DMS153 (cell line): ENCODE measurements at regions not wholly inside any gene's neighbourhood (a gene's known extent, or its start where the extent isn't known, plus 50 kb on each side); places are given as distances from the start of the nearest gene placed in this dataset.
"Not testable (repeated sequence)": the region's sequence is repeated elsewhere in the genome, so short reads cannot be mapped to it uniquely, and the experiment has no call there.

ENCODE experiments used
- DNase-seq: peaks from one replicate; lab custom pipeline; 2025; lab: John Stamatoyannopoulos, UW

DNA sequence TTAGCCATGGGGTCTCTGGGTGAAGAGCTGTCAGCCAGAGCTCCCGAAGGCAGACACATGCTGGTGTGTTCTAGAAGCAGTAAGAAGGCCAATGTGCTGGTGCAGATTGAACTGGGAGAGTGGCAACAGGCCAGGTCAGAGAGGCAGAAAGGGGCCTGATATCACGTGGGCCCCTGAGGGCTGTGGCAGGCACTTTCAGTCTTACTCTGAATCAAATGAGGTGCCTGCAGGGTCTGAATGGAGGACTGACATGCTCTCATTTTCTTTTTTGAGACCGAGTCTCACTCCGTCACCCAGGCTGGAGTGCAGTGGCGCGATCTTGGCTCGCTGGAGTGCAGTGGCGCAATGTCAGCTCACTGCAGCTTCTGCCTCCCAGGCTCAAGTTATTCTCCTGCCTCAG is 293.8 kb downstream of the ABCC12 start:
- no peak for DNase-seq

DNA sequence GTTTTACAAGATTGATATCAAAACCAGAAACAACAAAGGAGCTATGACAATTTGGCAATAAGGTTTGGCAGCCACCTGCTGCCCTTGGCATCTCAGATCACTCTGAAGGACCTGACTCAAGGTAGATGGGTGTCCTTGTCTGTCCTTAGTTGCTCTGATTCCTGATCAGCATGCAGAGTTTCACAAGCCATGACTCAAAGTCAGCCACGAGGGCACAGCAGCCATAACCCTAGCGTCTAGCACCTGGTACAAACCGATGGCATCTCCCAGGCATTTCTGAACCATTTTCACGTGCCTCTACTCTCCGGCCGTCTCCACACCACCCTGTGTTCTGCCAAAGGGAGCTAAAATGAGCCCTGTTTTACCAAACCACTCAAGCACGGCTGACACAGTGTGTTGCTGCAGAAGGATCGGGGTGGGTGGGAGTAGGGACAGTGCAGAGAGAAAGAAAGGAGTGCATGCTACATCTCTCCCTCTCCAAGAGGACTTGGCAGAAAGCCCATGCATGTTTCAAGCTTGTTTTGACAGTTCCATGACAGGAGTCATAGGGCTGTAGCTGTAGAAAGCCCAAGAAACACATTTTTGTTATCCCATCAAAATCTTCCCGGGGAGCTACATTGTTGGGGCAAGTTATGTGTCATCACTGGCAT is 297.3 kb downstream of the ABCC12 start:
- DNase-seq = no peak

DNA sequence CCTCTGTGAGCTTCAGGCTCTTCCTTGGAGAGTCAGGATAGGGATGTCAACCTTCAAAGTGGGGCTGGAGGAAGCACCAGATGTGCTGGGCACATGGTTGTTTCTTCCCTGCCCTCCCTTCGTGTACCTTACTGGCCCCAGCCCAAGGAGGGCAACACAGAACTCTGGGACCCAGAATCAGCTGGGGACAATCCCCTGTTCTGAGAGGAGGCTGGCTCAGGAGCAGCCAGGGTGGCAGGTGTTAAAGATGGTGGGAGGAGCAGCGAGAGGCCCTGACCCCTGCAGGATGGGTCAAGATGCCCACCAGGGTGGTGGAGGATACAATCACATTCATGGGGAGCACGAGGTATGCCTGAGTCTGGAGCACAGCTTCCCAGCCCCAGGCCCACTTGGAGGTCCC is 300.4 kb downstream of the ABCC12 start:
- DNase-seq = no peak

DNA sequence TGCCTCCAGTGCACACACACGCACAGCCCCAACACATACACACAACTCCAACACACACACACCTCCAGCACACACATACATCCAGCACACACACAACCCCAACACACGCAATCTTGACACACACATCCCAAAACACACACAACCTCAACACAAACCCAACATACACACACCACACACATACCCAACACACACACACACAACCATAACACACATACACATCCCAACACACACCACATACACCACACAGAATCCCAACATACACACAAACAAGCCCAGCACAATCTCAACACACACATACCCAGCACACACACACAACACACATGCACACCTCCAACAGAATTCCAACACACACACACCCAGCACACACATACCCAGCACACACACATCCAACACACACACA is 301.1 kb downstream of the ABCC12 start:
- DNase-seq = no peak

DNA sequence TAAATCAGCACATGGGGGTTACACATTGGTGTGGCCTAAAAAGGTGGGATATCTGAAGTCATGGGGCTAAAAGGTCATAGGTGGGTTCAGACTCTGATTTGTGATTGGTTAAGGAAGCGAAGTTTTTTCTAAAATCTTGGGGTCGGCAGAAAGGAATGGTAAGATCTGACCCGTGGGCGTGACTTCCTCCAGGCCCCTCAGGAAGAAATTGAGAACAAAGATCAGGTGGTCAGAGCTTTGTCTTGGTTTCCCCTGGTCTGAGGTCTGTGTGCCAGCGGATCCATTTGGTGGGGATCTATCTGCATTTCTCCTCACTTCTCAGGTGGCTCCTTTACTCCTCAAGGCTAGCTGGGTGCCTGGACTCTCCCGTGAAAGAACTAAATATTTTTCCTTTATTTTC is 302.8 kb downstream of the ABCC12 start:
- no peak for DNase-seq

DNA sequence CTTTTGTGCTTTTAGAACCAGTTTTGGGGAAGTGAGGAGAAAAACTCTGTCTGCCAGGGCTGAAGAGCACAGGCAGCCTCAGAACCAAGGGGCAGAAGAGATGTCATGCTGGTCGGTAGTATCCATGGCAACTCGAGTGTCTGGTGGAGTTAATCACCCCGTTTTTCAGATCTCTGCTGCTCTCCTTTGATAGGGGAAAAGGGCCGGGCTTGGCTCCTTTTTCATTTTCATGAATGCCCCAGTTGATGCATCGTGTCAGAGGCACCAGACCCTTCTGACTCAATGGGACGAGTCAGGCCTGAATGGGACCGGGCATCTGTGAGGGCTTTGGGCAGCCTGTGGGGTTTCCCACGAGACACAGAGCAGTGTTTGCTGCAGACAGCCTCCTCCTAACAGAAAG is 304.6 kb downstream of the ABCC12 start:
- DNase-seq = no peak

DNA sequence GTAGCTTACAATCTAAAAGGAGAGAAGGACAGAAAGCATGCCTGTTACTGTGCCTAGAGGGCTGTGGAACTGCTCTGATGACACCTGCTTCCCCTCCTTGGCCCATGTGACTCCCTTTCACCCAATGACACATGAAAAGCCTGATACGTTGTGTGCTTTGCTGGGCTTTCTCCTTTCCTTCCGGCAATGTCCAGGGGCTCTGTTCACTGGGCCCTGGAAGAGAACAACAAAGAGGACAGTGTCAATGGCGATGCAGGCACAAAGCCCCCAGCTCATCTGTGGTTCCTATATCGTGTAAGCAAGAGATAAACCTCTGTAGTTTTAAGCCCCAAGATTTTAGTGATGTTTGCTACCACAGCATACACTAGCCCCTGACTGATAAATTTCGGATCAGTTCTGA is 306.1 kb downstream of the ABCC12 start:
- DNase-seq = no peak

DNA sequence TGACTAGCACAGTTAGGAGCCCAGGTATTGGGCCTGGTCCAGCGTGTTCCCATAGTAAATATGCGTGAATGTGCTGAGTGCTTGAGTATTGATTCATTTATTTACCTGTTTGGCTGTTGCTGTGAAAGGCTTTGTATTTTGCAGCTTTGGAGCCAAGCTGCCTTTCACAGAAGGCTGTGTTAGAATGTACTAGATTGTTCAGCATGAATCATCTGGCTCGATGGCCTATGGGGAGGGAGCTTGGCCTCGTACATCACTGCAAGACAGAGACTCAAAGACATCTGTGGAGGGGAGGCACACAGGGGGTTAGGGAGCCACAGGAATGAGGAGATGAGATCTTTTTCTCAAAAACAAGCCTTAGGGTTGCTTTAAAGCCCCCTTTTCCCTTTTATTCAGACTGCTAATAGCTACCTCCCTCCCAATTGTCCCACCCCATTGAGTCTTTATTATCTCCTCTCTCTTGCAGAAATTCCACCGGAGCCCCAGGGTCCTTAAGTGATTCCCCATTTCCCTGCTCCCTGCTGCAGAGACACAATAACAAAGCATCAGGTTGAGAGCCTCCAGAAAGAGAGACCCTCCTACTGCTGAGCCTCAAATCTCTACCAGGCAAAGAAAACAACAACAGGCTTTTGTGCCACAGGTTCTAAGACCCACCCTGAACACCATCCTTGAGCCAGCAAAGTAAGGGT is 307.2 kb downstream of the ABCC12 start:
- DNase-seq = no peak

DNA sequence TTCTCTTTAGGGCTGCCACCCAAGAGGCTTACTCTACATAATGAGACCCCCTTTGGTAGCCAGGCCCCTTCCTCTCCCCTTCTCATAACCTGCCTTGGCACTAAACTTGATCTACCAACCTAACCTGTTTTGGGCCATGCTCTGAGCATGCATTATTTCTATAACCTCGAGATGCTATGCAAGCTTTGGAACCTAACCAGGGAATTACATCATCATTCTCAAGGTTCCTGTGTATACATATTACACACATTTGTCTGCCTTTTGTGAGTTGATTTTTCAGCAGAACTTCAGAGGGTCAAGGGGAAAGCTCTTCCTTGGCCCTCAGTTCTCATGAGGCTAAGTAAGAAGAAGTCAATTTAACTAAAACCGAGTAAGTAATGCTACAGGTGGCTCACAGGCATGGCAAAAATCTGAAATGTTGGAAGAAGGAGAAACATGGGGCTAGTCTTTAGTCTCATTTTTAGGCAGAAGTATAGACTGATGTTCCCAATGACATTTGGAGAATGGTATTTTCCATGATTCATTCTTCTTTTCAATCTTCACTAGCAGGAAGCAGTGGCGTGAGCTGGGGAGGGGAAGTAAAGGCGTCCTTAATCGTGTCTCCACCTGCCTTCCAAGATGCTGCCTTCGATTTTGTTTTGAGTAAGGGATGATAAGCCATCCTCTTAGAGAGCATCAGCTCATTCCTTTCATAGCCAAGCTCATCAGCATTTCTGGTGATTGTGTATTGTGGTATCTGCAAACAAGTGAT is 308.4 kb downstream of the ABCC12 start:
- no peak for DNase-seq

DNA sequence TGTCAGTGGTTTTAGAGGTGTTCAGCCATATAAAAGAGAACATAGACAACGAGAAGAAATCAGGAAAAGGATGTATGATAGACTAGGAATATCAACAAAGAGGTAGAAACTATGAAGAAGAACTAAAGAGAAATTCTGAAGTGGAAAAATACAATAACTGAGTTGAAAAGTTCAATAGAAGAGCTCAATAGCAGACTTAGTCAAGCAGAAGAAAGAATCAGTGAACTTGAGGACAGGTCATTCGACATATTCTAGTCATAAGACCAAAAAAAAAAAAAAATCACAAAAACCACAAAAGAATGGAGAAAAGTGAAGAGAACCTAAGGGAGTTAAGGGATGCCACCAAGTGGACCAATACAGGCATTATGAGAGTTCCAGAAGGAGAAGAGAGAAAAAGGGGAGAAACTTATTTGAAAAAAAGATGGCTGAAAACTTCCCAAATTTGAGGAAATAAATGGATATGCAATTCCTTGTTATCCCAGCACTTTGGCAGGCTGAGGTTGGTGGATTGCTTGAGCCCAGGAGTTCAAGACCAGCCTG is 321.2 kb downstream of the ABCC12 start:
- DNase-seq = no peak

DNA sequence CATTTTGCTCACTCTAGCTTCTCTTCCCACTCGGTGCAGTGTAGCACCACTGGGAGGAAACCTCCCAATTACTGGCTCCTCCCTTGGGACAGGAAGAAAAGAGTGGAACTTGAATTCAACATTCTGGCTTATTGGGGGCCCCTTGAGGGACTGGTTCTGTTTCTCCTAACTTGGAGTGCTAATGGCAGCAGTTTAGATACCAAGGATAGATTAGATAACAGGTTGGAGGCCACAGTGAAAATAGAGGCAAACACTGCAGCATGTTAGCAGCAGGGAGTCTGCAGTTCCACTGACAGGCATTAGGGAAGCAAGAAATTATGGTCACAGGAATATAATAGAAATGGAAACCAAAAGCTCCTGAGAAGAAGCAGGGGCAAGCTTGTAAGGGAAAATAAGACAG is 322.0 kb downstream of the ABCC12 start:
- no peak for DNase-seq

DNA sequence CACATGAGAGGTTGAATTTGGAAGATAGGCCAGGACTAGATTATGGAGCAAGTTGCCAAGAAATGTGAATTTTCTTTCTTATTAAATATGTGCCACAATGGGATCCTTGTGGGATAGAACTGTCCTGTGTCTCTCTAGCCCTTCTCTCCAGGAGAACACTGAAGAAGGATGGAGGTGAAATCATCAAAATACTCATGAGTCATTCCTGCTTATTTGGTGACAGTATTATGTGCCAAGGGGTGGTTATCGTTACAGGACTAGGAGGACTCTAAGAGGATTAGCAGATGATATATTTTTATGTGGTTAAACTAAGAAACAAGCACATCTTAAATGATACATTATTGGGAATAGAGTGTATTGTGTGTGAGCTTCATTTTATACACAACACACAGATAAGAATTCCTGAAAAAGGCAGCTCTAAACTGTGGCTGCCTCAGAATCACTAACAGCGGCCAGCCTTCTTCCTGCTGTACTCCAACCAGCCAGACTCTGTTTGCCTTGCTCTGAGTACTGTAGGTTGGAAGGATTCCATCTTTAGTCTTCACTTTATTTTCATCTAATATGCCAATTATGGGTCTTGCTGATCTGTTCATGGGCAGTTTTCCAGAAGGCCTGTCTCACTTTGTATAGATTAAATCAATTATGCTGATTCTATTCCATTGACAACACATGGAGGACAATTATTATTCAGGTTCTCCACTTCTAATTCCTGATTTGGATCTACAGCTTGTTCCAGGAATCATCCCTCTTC is 325.8 kb downstream of the ABCC12 start:
- no peak for DNase-seq

DNA sequence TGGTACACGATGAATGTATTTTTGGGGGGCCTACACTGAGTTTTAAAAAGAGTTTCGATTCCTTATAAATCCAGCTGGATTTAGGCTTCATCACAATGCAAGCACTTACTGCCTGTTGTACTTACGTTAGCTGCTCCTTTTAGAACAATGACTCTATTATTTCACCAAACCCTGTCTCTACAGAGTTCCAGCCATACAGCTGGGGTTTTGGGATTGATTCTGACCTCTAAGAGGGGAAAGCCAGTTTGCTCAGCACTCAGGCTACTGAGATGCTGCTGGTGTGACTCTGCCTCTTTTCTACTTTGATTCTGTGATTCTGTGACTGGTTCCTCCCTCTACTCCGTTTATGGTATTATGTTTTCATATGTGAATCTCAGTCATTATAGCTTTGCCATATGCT is 329.7 kb downstream of the ABCC12 start:
- DNase-seq = no peak

DNA sequence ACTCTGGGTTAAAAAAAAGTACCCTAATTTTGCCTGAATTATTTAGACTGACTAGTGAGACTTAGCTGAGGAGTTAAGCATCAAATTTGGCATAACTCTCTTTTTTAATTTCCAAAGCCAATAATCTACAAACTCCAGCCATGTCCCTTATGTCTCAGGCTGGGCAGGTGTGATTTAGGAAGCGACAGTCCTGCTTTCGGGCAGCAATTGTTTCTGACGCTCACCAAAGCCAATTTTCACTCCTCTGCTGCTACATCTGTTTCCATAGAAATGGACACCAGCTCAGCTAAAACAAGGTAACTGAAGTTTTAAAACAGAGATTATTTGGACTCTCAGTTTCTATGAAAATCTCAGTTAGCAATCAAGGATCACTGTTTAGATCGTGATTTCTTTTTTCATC is 338.7 kb downstream of the ABCC12 start:
- DNase-seq = no peak

DNA sequence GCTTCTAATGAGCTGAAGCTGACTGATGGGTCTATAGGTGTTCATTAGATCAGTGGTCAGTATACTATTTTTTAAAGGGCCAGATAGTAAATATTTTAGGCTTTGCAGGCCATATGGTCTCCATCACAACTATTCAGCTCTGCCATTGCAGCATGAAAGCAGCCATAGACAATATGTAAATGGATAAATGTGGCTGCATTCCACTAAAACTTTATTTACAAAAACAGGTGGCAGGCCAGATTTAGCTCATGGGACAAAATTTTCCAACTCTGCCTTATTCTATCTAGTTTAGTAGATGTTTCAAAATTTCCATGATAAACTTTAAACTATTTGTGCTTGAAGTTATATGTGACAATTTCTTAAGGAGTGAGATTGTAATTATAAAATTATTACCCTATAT is 339.3 kb downstream of the ABCC12 start:
- no peak for DNase-seq

DNA sequence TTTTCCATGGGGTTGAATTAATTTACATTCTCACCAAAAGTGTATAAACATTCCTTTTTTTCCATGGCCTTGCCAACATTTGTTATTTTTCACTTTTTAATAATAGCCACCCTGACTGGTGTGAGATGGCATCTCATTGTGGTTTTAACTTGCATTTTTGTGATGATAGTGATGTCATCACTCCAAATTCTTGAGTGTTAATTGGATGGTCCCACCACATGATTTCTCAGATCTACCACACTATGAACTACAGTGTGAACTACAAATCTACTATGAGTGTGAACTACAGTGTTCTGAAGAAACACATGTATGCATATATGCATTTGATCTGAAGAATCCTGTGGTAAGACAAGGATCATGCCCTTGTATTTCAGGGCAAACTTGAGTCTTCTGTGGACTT is 340.1 kb downstream of the ABCC12 start:
- no peak for DNase-seq

DNA sequence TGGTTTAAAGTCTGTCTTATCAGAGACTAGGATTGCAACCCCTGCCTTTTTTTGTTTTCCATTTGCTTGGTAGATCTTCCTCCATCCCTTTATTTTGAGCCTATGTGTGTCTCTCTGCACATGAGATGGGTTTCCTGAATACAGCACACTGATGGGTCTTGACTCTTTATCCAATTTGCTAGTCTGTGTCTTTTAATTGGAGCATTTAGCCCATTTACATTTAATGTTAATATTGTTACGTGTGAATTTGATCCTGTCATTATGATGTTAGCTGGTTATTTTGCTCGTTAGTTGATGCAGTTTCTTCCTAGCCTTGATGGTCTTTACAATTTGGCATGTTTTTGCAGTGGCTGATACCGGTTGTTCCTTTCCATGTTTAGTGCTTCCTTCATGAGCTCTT is 344.0 kb downstream of the ABCC12 start:
- DNase-seq = not testable (repeated sequence)

DNA sequence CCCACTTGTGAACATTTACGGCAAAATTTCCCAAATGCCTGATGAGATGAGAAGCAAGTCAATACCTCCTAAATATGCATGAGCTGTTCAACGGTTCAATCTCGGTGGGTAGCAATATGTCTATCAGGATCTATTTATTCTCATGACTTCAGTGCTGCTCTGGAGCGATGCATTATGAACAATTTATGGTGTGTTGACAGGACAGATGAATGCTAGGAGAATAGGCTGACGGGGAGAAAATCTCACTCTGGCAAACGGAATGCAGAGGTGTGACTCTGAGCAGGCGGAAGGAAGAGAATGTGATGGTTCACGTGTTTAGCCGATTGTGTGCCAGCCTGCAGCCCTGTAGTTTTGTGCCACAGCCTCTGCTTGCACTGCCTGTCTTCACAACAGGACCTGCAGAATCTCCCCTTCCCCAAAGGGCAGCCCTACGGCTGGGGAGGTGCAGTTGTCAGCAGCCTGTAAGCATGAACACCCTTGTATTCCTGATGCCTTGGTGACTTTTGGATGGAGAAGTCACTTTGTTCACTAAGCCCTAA is 345.2 kb downstream of the PHKB start:
- no peak for DNase-seq

DNA sequence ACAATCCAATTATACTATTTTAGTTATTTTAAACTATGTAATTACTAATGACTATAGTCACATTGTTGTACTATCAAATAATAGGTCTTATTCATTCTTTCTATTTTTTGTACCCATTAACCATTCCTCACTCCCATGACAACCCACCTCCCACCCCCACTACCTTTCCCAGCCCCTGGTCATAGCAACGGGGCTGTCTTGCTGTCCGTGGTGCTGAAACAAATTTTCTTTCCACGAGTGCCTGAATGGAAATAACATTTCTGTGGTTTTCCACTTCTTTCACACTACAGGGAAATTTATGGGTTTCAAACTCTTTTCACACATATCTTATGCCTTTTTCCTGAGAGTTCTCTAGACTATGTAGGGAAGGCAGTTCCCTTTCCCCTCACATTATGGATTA is 326.6 kb downstream of the PHKB start:
- DNase-seq = no peak

DNA sequence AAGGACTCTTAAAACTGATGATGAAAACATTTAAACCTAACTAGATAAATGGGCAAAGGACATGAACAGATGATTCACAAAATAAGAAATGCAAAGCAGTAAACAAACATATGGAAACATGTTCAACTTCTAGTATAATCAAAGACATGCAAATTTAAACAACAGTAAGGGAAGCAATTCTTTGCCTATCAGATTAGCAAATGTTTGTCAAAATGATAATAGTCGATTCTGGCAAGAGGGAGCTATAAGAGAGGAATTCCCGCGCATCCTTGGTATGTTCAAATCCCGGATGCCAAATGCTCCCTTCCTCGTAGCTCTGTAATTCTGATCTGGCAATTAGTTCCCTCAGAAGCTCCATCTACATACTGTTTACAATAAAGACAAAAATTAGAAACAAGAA is 320.5 kb downstream of the PHKB start:
- no peak for DNase-seq

DNA sequence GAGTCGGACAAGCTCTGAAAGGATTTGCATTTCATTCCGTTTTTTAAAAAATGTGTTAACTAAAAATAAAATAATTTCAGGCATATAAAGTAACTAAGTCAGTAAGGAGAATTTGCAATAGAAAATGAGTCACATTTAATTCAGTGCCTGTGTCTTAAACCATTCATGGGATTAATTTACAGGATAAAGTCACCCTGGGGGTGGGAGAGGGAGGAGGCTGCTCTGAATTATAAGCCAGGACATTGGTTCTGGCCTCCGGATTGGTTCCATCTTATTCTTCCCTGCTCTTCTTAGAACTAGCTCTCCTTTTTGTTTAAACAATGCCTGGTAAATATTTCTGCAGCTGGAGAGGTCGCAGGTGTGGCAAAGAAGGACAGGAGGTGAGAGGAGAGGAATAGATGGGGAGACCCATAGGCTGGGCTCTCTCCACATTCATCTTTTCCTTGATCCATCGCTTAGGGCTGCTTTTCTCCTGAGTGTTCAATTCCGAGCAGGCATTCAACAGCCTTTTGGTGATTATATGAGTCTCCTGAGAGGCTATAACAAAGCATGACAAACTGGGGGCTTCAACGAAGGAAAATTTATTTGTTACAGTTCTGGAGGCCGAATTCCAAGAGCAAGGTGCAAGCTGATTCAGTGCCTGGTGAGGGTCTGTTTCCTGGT is 319.2 kb downstream of the PHKB start:
- DNase-seq = no peak
